Duodenal mucosa (tissue), 2 donors: ENCODE measurements at regions not wholly inside any gene's neighbourhood (a gene's known extent, or its start where the extent isn't known, plus 50 kb on each side); places are given as distances from the start of the nearest gene placed in this dataset.

ENCODE experiments used
- H3K27ac ChIP-seq: one replicate; pipeline ENCODE4 v1.7.0; 2013; ENCODE audit warnings: low read depth, low read length
- H3K27me3 ChIP-seq, 2 donors: one replicate each; pipeline ENCODE4 v1.7.0; 2013; ENCODE audit warnings: low read length in 2 of 2, control low read depth in 1 of 2; ENCODE audit not compliant: insufficient read depth in 2 of 2, control insufficient read depth in 1 of 2
- H3K36me3 ChIP-seq, 2 donors: one replicate each; pipeline ENCODE4 v1.7.0; 2013; ENCODE audit warnings: low read length in 2 of 2, control low read depth in 1 of 2; ENCODE audit not compliant: insufficient read depth in 2 of 2, control insufficient read depth in 1 of 2
- H3K4me1 ChIP-seq, 2 donors: one replicate each; pipeline ENCODE4 v1.7.0; 2013; ENCODE audit warnings: low read length in 2 of 2, control low read depth in 1 of 2; ENCODE audit not compliant: insufficient read depth in 2 of 2, control insufficient read depth in 1 of 2
- H3K4me3 ChIP-seq, 2 donors: one replicate each; pipeline ENCODE4 v1.7.0; 2013; ENCODE audit warnings: low read length in 2 of 2, low read depth in 1 of 2
- H3K9ac ChIP-seq, 2 donors: one replicate each; pipeline ENCODE4 v1.7.0; 2013; ENCODE audit warnings: low read length in 2 of 2, low read depth in 1 of 2
- H3K9me3 ChIP-seq, 2 donors: one replicate each; pipeline ENCODE4 v1.7.0; 2013; ENCODE audit warnings: low read length in 2 of 2, control low read depth in 1 of 2; ENCODE audit not compliant: control insufficient read depth in 1 of 2

DNA sequence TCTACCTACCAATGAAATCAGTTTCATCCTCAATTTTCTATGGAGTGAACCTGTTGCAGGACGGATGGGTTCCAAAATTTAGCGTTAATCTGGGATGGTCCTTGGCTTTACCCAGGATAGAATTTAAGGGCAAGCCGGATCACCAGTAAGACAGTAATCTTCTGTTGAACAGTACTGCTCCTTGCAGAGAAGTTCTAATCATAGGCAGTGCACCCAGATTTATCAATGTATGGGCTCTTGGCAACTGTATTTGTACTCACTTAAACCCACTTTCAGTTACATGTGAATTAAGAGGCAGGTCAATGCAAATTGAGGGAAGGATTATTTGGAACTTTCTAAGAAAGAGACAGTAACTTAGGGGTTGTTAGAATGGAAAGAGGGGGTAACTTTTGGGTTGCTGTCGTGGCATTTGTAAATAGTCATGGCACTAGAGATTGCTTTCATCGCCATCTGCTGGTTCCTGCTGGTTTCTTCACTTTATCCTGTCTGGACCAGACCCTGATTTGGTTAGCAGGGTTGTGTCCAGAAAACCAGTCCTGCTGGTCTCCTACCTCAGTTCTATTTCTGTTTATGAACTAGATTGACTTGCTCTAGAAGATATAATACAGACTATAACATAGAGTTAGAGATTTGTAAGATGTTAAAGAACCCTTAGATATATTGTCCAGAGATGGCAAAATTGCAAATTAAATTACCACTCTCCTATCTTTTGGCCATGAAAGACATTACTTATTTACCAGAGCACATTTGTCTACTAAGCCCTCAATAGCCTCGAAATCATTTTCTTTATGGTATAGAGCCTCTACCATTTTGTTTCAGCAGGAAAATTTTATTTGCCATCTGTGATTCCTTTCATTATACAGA, 646.3 kb downstream of the UTRN start:
- no peaks in the 10 kb centered on the region for H3K27me3 ChIP-seq
- no peak overlapping the region for H3K27ac ChIP-seq
- H3K36me3 ChIP-seq: no peaks in the 10 kb centered on the region
- H3K9ac ChIP-seq: no peak overlapping the region
- no peaks in the 10 kb centered on the region for H3K4me1 ChIP-seq
- no peaks in the 10 kb centered on the region for H3K9me3 ChIP-seq
- no peak overlapping the region for H3K4me3 ChIP-seq

DNA sequence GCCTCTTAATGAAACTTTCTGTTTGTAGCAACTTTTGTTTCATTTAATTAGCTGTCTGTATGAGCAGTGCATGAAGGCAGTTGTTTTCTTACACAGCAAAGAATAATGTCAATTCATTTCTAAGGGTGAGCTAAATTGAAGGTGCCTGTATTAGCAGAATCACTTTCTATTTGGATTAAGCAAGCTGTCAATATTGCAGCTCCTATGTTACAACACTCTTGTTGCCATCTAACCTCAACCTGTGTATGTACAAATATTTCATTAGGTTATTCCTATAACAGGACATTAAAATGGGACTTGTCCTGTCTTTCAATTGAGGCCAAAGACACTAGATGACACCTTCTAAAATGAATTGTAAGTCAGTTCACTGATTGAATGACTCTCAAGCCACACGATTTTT, 647.5 kb downstream of the UTRN start:
- H3K9me3 ChIP-seq: no peaks in the 10 kb centered on the region
- H3K4me1 ChIP-seq: no peaks in the 10 kb centered on the region
- H3K9ac ChIP-seq: no peak overlapping the region
- H3K36me3 ChIP-seq: no peaks in the 10 kb centered on the region
- no peak overlapping the region for H3K4me3 ChIP-seq
- H3K27ac ChIP-seq: no peak overlapping the region
- H3K27me3 ChIP-seq: no peaks in the 10 kb centered on the region

DNA sequence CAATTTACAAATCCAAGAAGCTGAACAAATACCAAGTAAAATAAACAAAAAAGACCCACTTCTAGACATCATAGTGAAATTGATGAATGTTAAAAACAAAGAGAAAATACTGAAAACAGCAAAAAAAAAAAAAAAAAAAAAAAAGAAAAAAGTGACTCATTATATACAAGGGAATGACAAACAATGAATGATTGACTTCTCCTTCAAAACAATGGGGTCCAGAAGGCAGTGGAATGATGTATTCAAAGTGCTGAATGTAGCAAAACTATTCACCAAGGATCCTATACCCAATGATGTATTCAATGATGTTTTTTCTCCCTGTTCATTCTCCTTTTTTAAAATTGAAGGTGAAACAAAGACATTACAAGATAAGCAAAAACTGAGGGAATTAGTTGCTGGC, 650.0 kb downstream of the UTRN start:
- Histone ChIP-seq H3K4me1 (no peaks in the 10 kb centered on the region), H3K27me3 (no peaks in the 10 kb centered on the region), H3K9ac (no peak overlapping the region), H3K27ac (no peak overlapping the region), H3K9me3 (no peaks in the 10 kb centered on the region), H3K36me3 (no peaks in the 10 kb centered on the region), H3K4me3 (no peak overlapping the region)

DNA sequence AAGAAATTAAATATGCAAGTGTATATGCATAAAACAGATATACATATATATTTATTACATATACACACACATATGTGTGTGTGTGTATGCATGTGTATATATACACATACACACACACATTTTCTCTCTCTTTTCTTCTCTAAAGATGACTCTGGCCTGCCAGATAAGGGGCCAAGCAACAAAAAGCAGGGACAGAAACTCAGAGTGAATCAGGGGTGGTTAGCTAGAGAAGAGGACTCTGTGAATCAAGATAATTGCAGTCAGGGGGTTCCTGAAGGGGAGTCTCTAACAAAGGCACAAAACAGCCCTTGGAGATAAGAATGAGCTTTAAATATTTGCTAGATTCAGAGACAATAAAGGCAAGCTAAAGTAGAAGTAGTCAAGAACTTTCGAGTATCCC, 650.5 kb downstream of the UTRN start:
- Histone ChIP-seq H3K4me3 (no peak overlapping the region), H3K9ac (no peak overlapping the region), H3K9me3 (no peaks in the 10 kb centered on the region), H3K4me1 (no peaks in the 10 kb centered on the region), H3K27ac (no peak overlapping the region), H3K36me3 (no peaks in the 10 kb centered on the region), H3K27me3 (no peaks in the 10 kb centered on the region)

GRCh38 chr6:144936764-144937163, 651.6 kb downstream of the UTRN start:
- H3K27me3 ChIP-seq: no peaks in the 10 kb centered on the region
- H3K4me1 ChIP-seq: no peaks in the 10 kb centered on the region
- H3K4me3 ChIP-seq: no peak overlapping the region
- H3K9ac ChIP-seq: no peak overlapping the region
- no peak overlapping the region for H3K27ac ChIP-seq
- no peaks in the 10 kb centered on the region for H3K9me3 ChIP-seq
- no peaks in the 10 kb centered on the region for H3K36me3 ChIP-seq

GRCh38 chr6:144939921-144940320, 654.8 kb downstream of the UTRN start:
- no peaks in the 10 kb centered on the region for H3K9me3 ChIP-seq
- H3K4me3 ChIP-seq: no peak overlapping the region
- H3K4me1 ChIP-seq: peaks cover 0 to 6% of the 10 kb centered on the region in 2 donors
- no peaks in the 10 kb centered on the region for H3K27me3 ChIP-seq
- H3K27ac ChIP-seq: no peak overlapping the region
- H3K9ac ChIP-seq: no peak overlapping the region
- no peaks in the 10 kb centered on the region for H3K36me3 ChIP-seq

DNA sequence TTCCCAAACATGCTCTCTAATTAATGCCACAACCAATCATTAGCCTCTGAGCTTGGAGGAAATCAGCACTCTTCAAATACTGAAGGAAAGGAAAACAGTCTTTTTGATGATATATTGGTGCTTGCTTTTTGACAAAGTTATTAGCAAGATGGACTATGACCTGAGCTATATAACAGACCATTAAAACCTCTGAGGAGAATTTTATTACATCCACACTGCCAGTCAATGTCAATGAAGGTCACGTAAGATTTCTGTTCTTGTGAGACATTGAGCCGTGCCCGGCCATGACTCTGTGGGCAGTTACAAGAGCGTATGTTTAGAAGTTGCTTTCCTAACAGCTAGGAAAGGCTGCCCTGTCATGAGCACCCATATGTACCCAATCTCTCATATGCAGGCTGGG, 659.0 kb downstream of the UTRN start:
- no peaks in the 10 kb centered on the region for H3K36me3 ChIP-seq
- H3K4me3 ChIP-seq: no peak overlapping the region
- no peaks in the 10 kb centered on the region for H3K27me3 ChIP-seq
- peaks cover 0 to 6% of the 10 kb centered on the region in 2 donors for H3K4me1 ChIP-seq
- H3K27ac ChIP-seq: no peak overlapping the region
- no peaks in the 10 kb centered on the region for H3K9me3 ChIP-seq
- H3K9ac ChIP-seq: no peak overlapping the region

DNA sequence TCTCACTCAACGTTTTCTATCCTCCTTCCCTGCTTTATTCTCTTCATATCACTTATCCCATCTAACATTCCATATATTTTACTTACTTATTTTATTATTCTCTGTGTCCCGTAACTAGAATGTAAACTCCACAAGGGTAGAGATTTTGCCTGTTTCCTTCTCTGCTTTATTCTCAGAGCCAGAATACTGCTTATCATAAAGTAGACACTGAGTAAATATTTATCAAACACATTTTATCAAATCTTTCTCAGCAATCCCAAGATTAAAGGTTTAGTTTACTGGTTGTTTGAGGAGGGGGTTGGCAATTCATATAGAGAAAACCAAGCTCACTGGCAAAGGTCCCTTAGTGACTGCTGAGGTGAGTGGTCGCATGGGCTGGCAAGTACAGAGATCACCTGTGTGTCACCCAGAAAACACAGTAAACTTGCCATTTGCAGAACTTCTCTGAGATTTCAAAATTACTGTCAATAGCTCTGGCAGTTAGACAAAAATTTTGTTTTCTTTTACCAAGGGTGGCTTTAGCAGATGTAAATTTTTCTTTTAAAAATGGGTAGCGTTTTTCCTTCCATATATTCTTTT, 662.4 kb downstream of the UTRN start:
- no peak overlapping the region for H3K27ac ChIP-seq
- H3K36me3 ChIP-seq: no peaks in the 10 kb centered on the region
- H3K27me3 ChIP-seq: no peaks in the 10 kb centered on the region
- no peaks in the 10 kb centered on the region for H3K9me3 ChIP-seq
- no peak overlapping the region for H3K9ac ChIP-seq
- H3K4me3 ChIP-seq: no peak overlapping the region
- peaks cover 0 to 6% of the 10 kb centered on the region in 2 donors for H3K4me1 ChIP-seq

GRCh38 chr6:144951730-144952437, 666.7 kb downstream of the UTRN start:
- Histone ChIP-seq H3K27ac (no peak overlapping the region), H3K9me3 (no peaks in the 10 kb centered on the region), H3K4me3 (no peak overlapping the region), H3K36me3 (no peaks in the 10 kb centered on the region), H3K27me3 (no peaks in the 10 kb centered on the region), H3K4me1 (no peaks in the 10 kb centered on the region), H3K9ac (no peak overlapping the region)
